ENCODE measurements at regions not wholly inside any gene's neighbourhood (a gene's known extent, or its start where the extent isn't known, plus 50 kb on each side); places are given as distances from the start of the nearest gene placed in this dataset.

GRCh38 chr6:8246403-8246802, 144.1 kb upstream of the EEF1E1 start (continued):
- TF ChIP-seq ZBTB40 (IDR thresholded peaks at IDR 0.05; ENCODE audit: borderline replicate concordance) (no peak), CREM (IDR thresholded peaks at IDR 0.05; ENCODE audit: low read depth) (no peak), MXI1 (IDR thresholded peaks at IDR 0.05; ENCODE audit: low read depth, low read length) (no peak), TAF1 (IDR thresholded peaks at IDR 0.05; ENCODE audit: borderline replicate concordance, low read depth, low read length) (no peak), BHLHE40 (IDR thresholded peaks at IDR 0.05; ENCODE audit: borderline replicate concordance in 1 of 2, low read depth in 2 of 2, low read length in 1 of 2) (no peak), SIX5 (IDR thresholded peaks at IDR 0.05; ENCODE audit: low read depth, low read length, severe bottlenecking) (no peak)

- FAIRE-seq (no peak), DNase-seq (ENCODE audit: low read depth, low spot score) (no peak), ATAC-seq (no peak)
- ChIA-PET CTCF (interaction anchor here (1.5 to 1.6 kb wide), 2 partner anchors 18 to 26 kb away, joined by 3 to 4 read pairs; no protein-coding TSS in a partner anchor), RAD21 (ENCODE audit: unreplicated experiment) (no interaction called here), POLR2A (no interaction called here), SMC1A (ENCODE audit: uncharacterized antibody, unreplicated experiment) (no interaction called here)
- H3K9me3 ChIP-seq (replicated peaks; ENCODE audit: control insufficient read depth, insufficient read depth, low read length) = no peaks in the 10 kb centered on the region
- H3K27me3 ChIP-seq (replicated peaks in 1 of 2; ENCODE audit: control insufficient read depth in 2 of 2, insufficient read depth in 2 of 2, low read length in 1 of 2) = no peaks in the 10 kb centered on the region
- H3K4me3 ChIP-seq = no peak overlapping the region
- H4K20me1 ChIP-seq (ENCODE audit: control insufficient read depth, insufficient read depth) = no peaks in the 10 kb centered on the region
- intact Hi-C loops (cut with micrococcal nuclease; ENCODE audit: unreplicated experiment) (no loop called here), in situ Hi-C loops (cut with MboI) (no loop called here)
- H3K79me2 ChIP-seq (ENCODE audit: control insufficient read depth, insufficient read depth, low read length) = no peaks in the 10 kb centered on the region
- no peak overlapping the region for H2AFZ ChIP-seq (ENCODE audit: control insufficient read depth, low read depth, low read length)
- no peaks in the 10 kb centered on the region for H3K36me3 ChIP-seq (ENCODE audit: control insufficient read depth in 2 of 2, insufficient read depth in 2 of 2, low read length in 1 of 2)
- 15% methylated on average over 6 of the region's 6 CpGs for WGBS (ENCODE audit: insufficient coverage, insufficient replicate concordance, low lambda C conversion rate, missing lambda C conversion rate)
- no peak overlapping the region for H3K4me2 ChIP-seq (ENCODE audit: control insufficient read depth, insufficient read depth)
- H3K27ac ChIP-seq (ENCODE audit: control insufficient read depth, insufficient read depth) = no peak overlapping the region
- no TSS peak for BruUV-seq (replicated peaks)
- no peaks in the 10 kb centered on the region for H3K4me1 ChIP-seq (ENCODE audit: control insufficient read depth, insufficient read depth, low read length)
- no peak overlapping the region for H3K9ac ChIP-seq (ENCODE audit: control insufficient read depth, insufficient read depth, low read length)
- TF ChIP-seq HDGF (IDR thresholded peaks at IDR 0.05) (no peak), EP300 (IDR thresholded peaks at IDR 0.05; ENCODE audit: borderline replicate concordance in 1 of 2, control insufficient read depth in 1 of 2, low read depth in 2 of 2, low read length in 2 of 2) (no peak), TCF3 (IDR thresholded peaks at IDR 0.05; ENCODE audit: borderline replicate concordance, insufficient read depth, low read depth, low read length) (no peak), SPI1 (IDR thresholded peaks at IDR 0.05; ENCODE audit: borderline replicate concordance, insufficient read depth, low read depth, low read length) (no peak), TCF7 (IDR thresholded peaks at IDR 0.05; ENCODE audit: borderline replicate concordance) (no peak), TCF12 (IDR thresholded peaks at IDR 0.05; ENCODE audit: low read depth, low read length) (no peak), USF1 (IDR thresholded peaks at IDR 0.05; ENCODE audit: borderline replicate concordance, extremely low read length, insufficient read depth, low read depth, low read length) (no peak), POLR2AphosphoS5 (IDR thresholded peaks at IDR 0.05; ENCODE audit: low read length) (no peak), NR2C1 (IDR thresholded peaks at IDR 0.05) (no peak), CREM (IDR thresholded peaks at IDR 0.05; ENCODE audit: low read depth) (no peak), MTA3 (IDR thresholded peaks at IDR 0.05; ENCODE audit: borderline replicate concordance, low read length) (no peak), PAX5 (IDR thresholded peaks at IDR 0.05; ENCODE audit: borderline replicate concordance, low read depth, low read length) (no peak), ATF7 (IDR thresholded peaks at IDR 0.05; ENCODE audit: low read depth) (no peak), NFIC (IDR thresholded peaks at IDR 0.05; ENCODE audit: low read depth, low read length) (no peak), RBBP5 (conservative IDR thresholded peaks at IDR 0.05) (no peak), NFXL1 (IDR thresholded peaks at IDR 0.05; ENCODE audit: borderline replicate concordance) (no peak)
Measured at GRCh38 chr6:8245726-8246125, 143.4 kb upstream of the EEF1E1 start.
